Activated CD4-positive, alpha-beta T cell treated with anti-CD3 and anti-CD28 coated beads, Interleukin-2, amount 50 U/mL, for 4 hours (primary cell): ENCODE measurements at regions not wholly inside any gene's neighbourhood (a gene's known extent, or its start where the extent isn't known, plus 50 kb on each side); places are given as distances from the start of the nearest gene placed in this dataset.
"Not testable (repeated sequence)": the region's sequence is repeated elsewhere in the genome, so short reads cannot be mapped to it uniquely, and the experiment has no call there.

Experiments used
- DNase-seq, 2 experiments: peaks; one replicate each; pipeline ENCODE4 v3.0.0-alpha.2; 2020

GRCh38 chr5:124206540-124206939 is 539.9 kb downstream of the ZNF608 start:
- DNase-seq, result no peak

- DNase-seq, result no peak
Measured at GRCh38 chr5:124203303-124203702, 543.1 kb downstream of the ZNF608 start.

- no peak for DNase-seq
Measured at GRCh38 chr5:124200381-124200780, 546.1 kb downstream of the ZNF608 start.

GRCh38 chr5:124199893-124200292 is 546.5 kb downstream of the ZNF608 start:
- no peak for DNase-seq

- DNase-seq, result no peak
Measured at GRCh38 chr5:124195411-124195810, 551.0 kb downstream of the ZNF608 start.

GRCh38 chr5:124194282-124194681 is 552.2 kb downstream of the ZNF608 start:
- no peak for DNase-seq

- DNase-seq, result no peak
Measured at GRCh38 chr5:124193371-124193789, 553.1 kb downstream of the ZNF608 start.

- no peak for DNase-seq
Measured at GRCh38 chr5:124192716-124193115, 553.7 kb downstream of the ZNF608 start.

- DNase-seq, result no peak
Measured at GRCh38 chr5:124185716-124186115, 560.7 kb downstream of the ZNF608 start.

- no peak for DNase-seq
Measured at GRCh38 chr5:124182133-124182532, 564.3 kb downstream of the ZNF608 start.

GRCh38 chr5:124180875-124181461 is 565.5 kb downstream of the ZNF608 start:
- DNase-seq, result no peak

GRCh38 chr5:124180299-124180874 is 566.1 kb downstream of the ZNF608 start:
- no peak for DNase-seq

GRCh38 chr5:124179819-124180218 is 566.6 kb downstream of the ZNF608 start:
- DNase-seq, result no peak

- no peak for DNase-seq
Measured at GRCh38 chr5:124178050-124178449, 568.4 kb downstream of the ZNF608 start.

GRCh38 chr5:124176692-124177091 is 569.7 kb downstream of the ZNF608 start:
- DNase-seq, result no peak

- no peak for DNase-seq
Measured at GRCh38 chr5:124173386-124173785, 573.1 kb downstream of the ZNF608 start.

GRCh38 chr5:124172389-124173003 is 573.9 kb downstream of the ZNF608 start:
- no peak for DNase-seq

GRCh38 chr5:124168093-124168492 is 578.3 kb downstream of the ZNF608 start:
- DNase-seq, result not testable (repeated sequence)

GRCh38 chr5:124162767-124163532 is 583.5 kb downstream of the ZNF608 start:
- DNase-seq, result no peak

GRCh38 chr5:124161266-124161665 is 585.2 kb downstream of the ZNF608 start:
- DNase-seq, result no peak

- DNase-seq, result no peak
Measured at GRCh38 chr5:124160265-124160664, 586.2 kb downstream of the ZNF608 start.

- DNase-seq, result no peak
Measured at GRCh38 chr5:124157320-124157719, 589.1 kb downstream of the ZNF608 start.

- no peak for DNase-seq
Measured at GRCh38 chr5:124156415-124156996, 589.9 kb downstream of the ZNF608 start.
